Skeletal muscle cell (primary cell): ENCODE measurements at regions not wholly inside any gene's neighbourhood (a gene's known extent, or its start where the extent isn't known, plus 50 kb on each side); places are given as distances from the start of the nearest gene placed in this dataset.
A peak's percentile ranks its signal among the peaks of the same experiment; 100 is the strongest.
"Not testable (repeated sequence)": the region's sequence is repeated elsewhere in the genome, so short reads cannot be mapped to it uniquely, and the experiment has no call there.

Experiments used
- DNase-seq: peaks from one replicate; pipeline ENCODE4 v3.0.0-alpha.2; 2010; ENCODE audit warnings: low read depth
- H3K4me3 ChIP-seq: 2 replicates; pipeline ENCODE4 v1.5.1; 2011; ENCODE audit warnings: low read depth, mild to moderate bottlenecking, control low read depth, low read length, moderate library complexity

GRCh38 chr9:78962156-78962555 is 609.6 kb upstream of the TLE4 start:
- H3K4me3 ChIP-seq: no peak overlapping the region
- DNase-seq: no peak

- DNase-seq: no peak
- no peak overlapping the region for H3K4me3 ChIP-seq
Observed at GRCh38 chr9:78963911-78964310, 607.9 kb upstream of the TLE4 start.

- H3K4me3 ChIP-seq: no peak overlapping the region
- no peak for DNase-seq
Observed at GRCh38 chr9:78967596-78968217, 604.1 kb upstream of the TLE4 start.

GRCh38 chr9:78970375-78970774 is 601.4 kb upstream of the TLE4 start:
- DNase-seq: no peak

GRCh38 chr9:78971540-78971939 is 600.2 kb upstream of the TLE4 start:
- H3K4me3 ChIP-seq: no peak overlapping the region
- DNase-seq: no peak

More at GRCh38 chr9:78970375-78970774, 601.4 kb upstream of the TLE4 start:
- H3K4me3 ChIP-seq: no peak overlapping the region

- DNase-seq: no peak
Observed at GRCh38 chr9:78972303-78972999, 599.3 kb upstream of the TLE4 start.

GRCh38 chr9:78973907-78974306 is 597.9 kb upstream of the TLE4 start:
- no peak for DNase-seq
- H3K4me3 ChIP-seq: no peak overlapping the region

More at GRCh38 chr9:78972303-78972999, 599.3 kb upstream of the TLE4 start:
- no peak overlapping the region for H3K4me3 ChIP-seq

- DNase-seq: no peak
- H3K4me3 ChIP-seq: no peak overlapping the region
Observed at GRCh38 chr9:78982849-78983248, 588.9 kb upstream of the TLE4 start.

GRCh38 chr9:78985084-78985738 is 586.6 kb upstream of the TLE4 start:
- no peak overlapping the region for H3K4me3 ChIP-seq
- DNase-seq: peak; percentile 16

- H3K4me3 ChIP-seq: no peak overlapping the region
- no peak for DNase-seq
Observed at GRCh38 chr9:78986446-78986845, 585.3 kb upstream of the TLE4 start.

GRCh38 chr9:78989031-78989658 is 582.6 kb upstream of the TLE4 start:
- no peak overlapping the region for H3K4me3 ChIP-seq
- DNase-seq: no peak

GRCh38 chr9:78994471-78994870 is 577.3 kb upstream of the TLE4 start:
- H3K4me3 ChIP-seq: no peak overlapping the region
- DNase-seq: no peak

GRCh38 chr9:78994974-78995373 is 576.8 kb upstream of the TLE4 start:
- not testable (repeated sequence) for DNase-seq, H3K4me3 ChIP-seq

GRCh38 chr9:78997296-78997695 is 574.5 kb upstream of the TLE4 start:
- no peak overlapping the region for H3K4me3 ChIP-seq
- no peak for DNase-seq

GRCh38 chr9:79000230-79001002 is 571.3 kb upstream of the TLE4 start:
- no peak overlapping the region for H3K4me3 ChIP-seq
- no peak for DNase-seq

- DNase-seq: no peak
- no peak overlapping the region for H3K4me3 ChIP-seq
Observed at GRCh38 chr9:79001012-79001411, 570.8 kb upstream of the TLE4 start.

GRCh38 chr9:79003514-79003913 is 568.3 kb upstream of the TLE4 start:
- DNase-seq: no peak
- no peak overlapping the region for H3K4me3 ChIP-seq

- H3K4me3 ChIP-seq: no peak overlapping the region
- no peak for DNase-seq
Observed at GRCh38 chr9:79004032-79004431, 567.7 kb upstream of the TLE4 start.

GRCh38 chr9:79006546-79006945 is 565.2 kb upstream of the TLE4 start:
- DNase-seq: no peak
- no peak overlapping the region for H3K4me3 ChIP-seq
